H1 (cell line): ENCODE measurements at regions not wholly inside any gene's neighbourhood (a gene's known extent, or its start where the extent isn't known, plus 50 kb on each side); places are given as distances from the start of the nearest gene placed in this dataset.

ENCODE experiments used
- BRCA1 ChIP-seq: IDR thresholded peaks from 2 replicates; pipeline ENCODE4 v1.6.1; 2012; ENCODE audit warnings: low read depth, low read length, improper control_type of control experiment
- CBX8 ChIP-seq: fragments of 300-800, 300-1000 bp; sonication (generic); IDR thresholded peaks from 2 replicates; pipeline ENCODE4 v1.7.1; 2016; ENCODE audit warnings: low read depth, low read length, borderline replicate concordance
- CTCF ChIP-seq, 3 experiments: IDR thresholded peaks; 1 replicate in 2 of 3; 2 replicates in 1 of 3; pipeline versions ENCODE4 v1.5.1 to v1.6.1; 2011; ENCODE audit warnings: low read length in 3 of 3, mild to moderate bottlenecking in 3 of 3, inconsistent platforms in 2 of 3, low read depth in 1 of 3, moderate library complexity in 1 of 3; ENCODE audit not compliant: insufficient read depth in 1 of 3; ENCODE audit errors: control extremely low read depth in 1 of 3
- EP300 ChIP-seq, 2 experiments: IDR thresholded peaks; 1 replicate in 1 of 2; 2 replicates in 1 of 2; pipeline ENCODE4 v1.6.1; 2011 to 2012; ENCODE audit warnings: low read depth in 2 of 2, low read length in 2 of 2, mild to moderate bottlenecking in 2 of 2, borderline replicate concordance in 1 of 2, inconsistent platforms in 1 of 2, moderate library complexity in 1 of 2
- EZH2 ChIP-seq: fragments of 200-600 bp; sonication (generic); IDR thresholded peaks from 2 replicates; pipeline ENCODE4 v1.7.1; 2012; ENCODE audit warnings: low read depth, mild to moderate bottlenecking, moderate library complexity, low read length, inconsistent platforms; ENCODE audit not compliant: severe bottlenecking
- JUN ChIP-seq: IDR thresholded peaks from 2 replicates; pipeline ENCODE4 v1.6.1; 2011; ENCODE audit warnings: low read depth, mild to moderate bottlenecking, improper control_type of control experiment, low read length
- MAX ChIP-seq: IDR thresholded peaks from 2 replicates; pipeline ENCODE4 v1.6.1; 2012; ENCODE audit warnings: inconsistent platforms
- POLR2A ChIP-seq, 2 experiments: IDR thresholded peaks; 1 replicate in 1 of 2; 2 replicates in 1 of 2; pipeline ENCODE4 v1.6.1; 2011; ENCODE audit warnings: low read depth in 2 of 2, low read length in 2 of 2, mild to moderate bottlenecking in 2 of 2; ENCODE audit errors: control extremely low read depth in 1 of 2
- RAD21 ChIP-seq, 2 experiments: IDR thresholded peaks in 1 of 2; conservative IDR thresholded peaks in 1 of 2; 2 replicates each; pipeline ENCODE4 v1.6.1; 2011; ENCODE audit warnings: low read depth in 2 of 2, low read length in 2 of 2, improper control_type of control experiment in 1 of 2, inconsistent platforms in 1 of 2, mild to moderate bottlenecking in 1 of 2, moderate library complexity in 1 of 2
- RBBP5 ChIP-seq: IDR thresholded peaks from 2 replicates; pipeline ENCODE4 v1.7.1; 2012; ENCODE audit warnings: low read depth, mild to moderate bottlenecking, inconsistent platforms, low read length, moderate library complexity, borderline replicate concordance
- SAP30 ChIP-seq: fragments of 300-600 bp; sonication (generic); IDR thresholded peaks from 2 replicates; pipeline ENCODE4 v1.7.1; 2012; ENCODE audit warnings: low read length, moderate library complexity, mild to moderate bottlenecking, inconsistent platforms; ENCODE audit not compliant: insufficient read depth, insufficient replicate concordance
- ZNF274 ChIP-seq: IDR thresholded peaks from 2 replicates; pipeline ENCODE4 v1.7.0; 2012; ENCODE audit warnings: low read length, borderline replicate concordance; ENCODE audit errors: extremely low read depth
- TF ChIP-seq, protein P1 (sequence below): IDR thresholded peaks from 2 replicates; pipeline ENCODE4 v1.6.1; 2012; ENCODE audit warnings: low read length, inconsistent platforms

DNA sequence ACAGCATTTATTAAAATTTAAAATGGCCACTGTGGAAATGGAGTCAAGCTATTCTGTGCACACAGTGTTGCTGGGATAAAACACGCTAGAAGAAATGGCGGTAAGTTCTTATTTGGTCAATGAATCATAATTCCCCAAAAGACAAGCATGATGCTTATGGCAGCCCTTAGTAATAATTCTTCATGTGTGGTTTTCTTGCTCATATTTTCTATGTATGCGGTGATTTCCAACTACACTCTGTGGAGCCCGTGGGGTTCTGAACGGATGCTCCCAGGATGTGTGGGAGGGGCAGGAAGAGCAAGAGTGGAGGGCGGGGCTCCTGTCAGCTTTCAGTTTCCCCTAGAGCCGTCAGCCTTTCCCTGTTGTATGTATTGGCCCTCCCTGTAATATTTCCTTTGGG is 91.7 kb upstream of the RMDN2 start:
- TF ChIP-seq BRCA1, result no peak
- TF ChIP-seq, protein P1, sequence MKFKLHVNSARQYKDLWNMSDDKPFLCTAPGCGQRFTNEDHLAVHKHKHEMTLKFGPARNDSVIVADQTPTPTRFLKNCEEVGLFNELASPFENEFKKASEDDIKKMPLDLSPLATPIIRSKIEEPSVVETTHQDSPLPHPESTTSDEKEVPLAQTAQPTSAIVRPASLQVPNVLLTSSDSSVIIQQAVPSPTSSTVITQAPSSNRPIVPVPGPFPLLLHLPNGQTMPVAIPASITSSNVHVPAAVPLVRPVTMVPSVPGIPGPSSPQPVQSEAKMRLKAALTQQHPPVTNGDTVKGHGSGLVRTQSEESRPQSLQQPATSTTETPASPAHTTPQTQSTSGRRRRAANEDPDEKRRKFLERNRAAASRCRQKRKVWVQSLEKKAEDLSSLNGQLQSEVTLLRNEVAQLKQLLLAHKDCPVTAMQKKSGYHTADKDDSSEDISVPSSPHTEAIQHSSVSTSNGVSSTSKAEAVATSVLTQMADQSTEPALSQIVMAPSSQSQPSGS, result no peak
- no peak for TF ChIP-seq CTCF (IDR thresholded peaks at IDR 0.05; ENCODE audit: control extremely low read depth in 1 of 3, insufficient read depth in 1 of 3, low read depth in 1 of 3, low read length in 3 of 3)
- no peak for TF ChIP-seq JUN
- TF ChIP-seq RBBP5, result no peak
- TF ChIP-seq EZH2, result no peak
- TF ChIP-seq ZNF274, result no peak
- TF ChIP-seq SAP30, result no peak
- TF ChIP-seq CBX8, result no peak
- no peak for TF ChIP-seq RAD21 (IDR thresholded peaks at IDR 0.05 in 1 of 2, conservative IDR thresholded peaks at IDR 0.05 in 1 of 2; ENCODE audit: low read depth in 2 of 2, low read length in 2 of 2)
- no peak for TF ChIP-seq MAX
- TF ChIP-seq EP300 (IDR thresholded peaks at IDR 0.05; ENCODE audit: borderline replicate concordance in 1 of 2, low read depth in 2 of 2, low read length in 2 of 2), result no peak
- no peak for TF ChIP-seq POLR2A (IDR thresholded peaks at IDR 0.05; ENCODE audit: control extremely low read depth in 1 of 2, low read depth in 2 of 2, low read length in 2 of 2)
